ENCODE measurements at regions not wholly inside any gene's neighbourhood (a gene's known extent, or its start where the extent isn't known, plus 50 kb on each side); places are given as distances from the start of the nearest gene placed in this dataset.

DNA sequence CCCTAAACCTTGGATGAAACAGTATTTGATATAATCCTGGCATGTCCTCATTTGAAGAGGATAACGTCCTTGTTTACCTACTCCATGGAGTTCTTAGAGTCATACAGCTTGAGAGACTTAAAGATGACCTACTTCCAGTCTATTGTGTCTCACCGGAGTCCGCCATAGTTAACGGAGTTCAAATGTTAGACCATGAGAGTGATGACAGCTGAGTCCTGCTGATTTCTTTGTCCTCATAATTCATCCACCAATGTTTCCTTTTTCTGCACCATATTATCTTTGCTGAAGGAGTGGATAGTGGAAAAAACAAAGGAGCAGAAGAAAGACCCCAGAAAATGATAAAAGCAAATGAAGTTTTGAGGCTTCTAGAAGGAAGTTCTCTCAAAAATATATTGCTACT is 75.8 kb upstream of the HIF1A start:
- TF ChIP-seq CTCF (IDR thresholded peaks at IDR 0.05) (no peak), POLR2A (IDR thresholded peaks at IDR 0.05) (no peak)

Data from testis (tissue), 2 donors.